GM23338 (cell line): ENCODE measurements at regions not wholly inside any gene's neighbourhood (a gene's known extent, or its start where the extent isn't known, plus 50 kb on each side); places are given as distances from the start of the nearest gene placed in this dataset.

ENCODE experiments used
- ATAC-seq: fragments of 200-7000 bp; cut with Tn5 transposase; 3 replicates; pipeline ENCODE4 v1.9.1; 2020
- DNase-seq: peaks from one replicate; pipeline ENCODE4 v3.0.0-alpha.2; 2015; ENCODE audit warnings: low spot score
- H2AFZ ChIP-seq: fragments of 200-600 bp; sonication (generic); 2 replicates; pipeline ENCODE4 v1.8.0; 2016; ENCODE audit warnings: antibody characterized with exemption, mild to moderate bottlenecking, moderate library complexity
- H3F3A ChIP-seq: fragments of 200-600 bp; sonication (generic); replicated peaks from 2 replicates; pipeline ENCODE4 v1.8.0; 2017; ENCODE audit warnings: antibody characterized with exemption, mixed run types, low read depth
- H3K27ac ChIP-seq: fragments of 200-600 bp; sonication (generic); 2 replicates; pipeline ENCODE4 v1.6.1; 2016; ENCODE audit warnings: low read depth
- H3K27me3 ChIP-seq: fragments of 200-600 bp; sonication (generic); 2 replicates; pipeline ENCODE4 v1.8.0; 2016; ENCODE audit warnings: mild to moderate bottlenecking, mixed run types, moderate library complexity; ENCODE audit not compliant: insufficient read depth
- H3K36me3 ChIP-seq: fragments of 200-600 bp; sonication (generic); 2 replicates; pipeline ENCODE4 v1.8.0; 2016; ENCODE audit warnings: mild to moderate bottlenecking; ENCODE audit not compliant: insufficient read depth
- H3K4me1 ChIP-seq: fragments of 200-600 bp; sonication (generic); 2 replicates; pipeline ENCODE4 v1.8.0; 2016; ENCODE audit warnings: mild to moderate bottlenecking, moderate library complexity; ENCODE audit not compliant: insufficient read depth
- H3K4me2 ChIP-seq: fragments of 200-600 bp; sonication (generic); 2 replicates; pipeline ENCODE4 v1.7.1; 2017; ENCODE audit warnings: mixed run types
- H3K4me3 ChIP-seq: fragments of 200-600 bp; sonication (generic); 2 replicates; pipeline ENCODE4 v1.6.1; 2016; ENCODE audit warnings: mixed run types
- H3K79me2 ChIP-seq: fragments of 200-600 bp; sonication (generic); replicated peaks from 2 replicates; pipeline ENCODE4 v1.8.0; 2017; ENCODE audit warnings: mild to moderate bottlenecking; ENCODE audit not compliant: insufficient read depth
- H3K9me2 ChIP-seq: fragments of 200-600 bp; sonication (generic); 2 replicates; pipeline ENCODE4 v1.8.0; 2017; ENCODE audit not compliant: insufficient read depth
- H4K20me1 ChIP-seq: fragments of 200-600 bp; sonication (generic); replicated peaks from 2 replicates; pipeline ENCODE4 v1.8.0; 2017; ENCODE audit warnings: mild to moderate bottlenecking; ENCODE audit not compliant: insufficient read depth
- H3K27ac Mint-ChIP-seq: 2 replicates; pipeline ENCODE4 v1.8.0; 2020; ENCODE audit warnings: inconsistent platforms, mild to moderate bottlenecking, moderate library complexity, mixed read lengths
- H3K27me3 Mint-ChIP-seq: 3 replicates; pipeline ENCODE4 v1.8.0; 2022; ENCODE audit warnings: low read depth, mild to moderate bottlenecking, moderate library complexity, mixed read lengths, inconsistent platforms; ENCODE audit not compliant: insufficient read depth, poor library complexity
- H3K36me3 Mint-ChIP-seq: 3 replicates; pipeline ENCODE4 v1.8.0; 2021; ENCODE audit warnings: low read depth, mild to moderate bottlenecking, inconsistent platforms, moderate library complexity, mixed read lengths
- H3K4me1 Mint-ChIP-seq: 3 replicates; pipeline ENCODE4 v1.8.0; 2020; ENCODE audit warnings: mild to moderate bottlenecking, inconsistent platforms, mixed read lengths
- H3K4me3 Mint-ChIP-seq: 3 replicates; pipeline ENCODE4 v1.8.0; 2021; ENCODE audit warnings: moderate library complexity, mild to moderate bottlenecking, inconsistent platforms, mixed read lengths
- H3K9me3 Mint-ChIP-seq: 3 replicates; pipeline ENCODE4 v1.8.0; 2020; ENCODE audit warnings: moderate library complexity, mild to moderate bottlenecking, inconsistent platforms, mixed read lengths
- CREB1 ChIP-seq: fragments of 250-450 bp; sonication (Bioruptor Pico); IDR thresholded peaks from 2 replicates; pipeline ENCODE4 v1.5.0; 2020; ENCODE audit warnings: low read depth, mild to moderate bottlenecking, moderate library complexity
- CTCF ChIP-seq, 2 experiments: fragments of 200-600 bp in 1 of 2; sonication (generic) in 1 of 2; conservative IDR thresholded peaks; 2 replicates each; pipeline versions ENCODE4 v1.5.1 to v1.6.1; 2016 to 2017; ENCODE audit warnings: antibody characterized with exemption in 2 of 2, low read depth in 2 of 2, mild to moderate bottlenecking in 2 of 2, moderate library complexity in 1 of 2
- EZH2 ChIP-seq: fragments of 200-600 bp; sonication (generic); IDR thresholded peaks from one replicate; pipeline ENCODE4 v1.8.0; 2017; ENCODE audit warnings: antibody characterized with exemption, mild to moderate bottlenecking, low read depth; ENCODE audit not compliant: unreplicated experiment
- EZH2phosphoT487 ChIP-seq: fragments of 200-600 bp; sonication (generic); IDR thresholded peaks from one replicate; pipeline ENCODE4 v1.8.1; 2018; ENCODE audit warnings: antibody characterized with exemption; ENCODE audit not compliant: unreplicated experiment
- JUNB ChIP-seq: IDR thresholded peaks from one replicate; pipeline ENCODE4 v1.6.1; 2016; ENCODE audit warnings: antibody characterized with exemption; ENCODE audit not compliant: unreplicated experiment
- NANOG ChIP-seq: IDR thresholded peaks from 2 replicates; pipeline ENCODE4 v1.6.1; 2016; ENCODE audit warnings: antibody characterized with exemption, borderline replicate concordance
- POLR2AphosphoS5 ChIP-seq: IDR thresholded peaks from 2 replicates; pipeline ENCODE4 v1.6.1; 2016; ENCODE audit warnings: antibody characterized with exemption, low read depth
- REST ChIP-seq: IDR thresholded peaks from one replicate; pipeline ENCODE4 v1.6.1; 2018; ENCODE audit warnings: antibody characterized with exemption; ENCODE audit not compliant: unreplicated experiment
- STAT1 ChIP-seq: IDR thresholded peaks from one replicate; pipeline ENCODE4 v1.6.1; 2016; ENCODE audit warnings: antibody characterized with exemption; ENCODE audit not compliant: unreplicated experiment
- ZNF114 ChIP-seq: fragments of 250-450 bp; sonication (Bioruptor Pico); IDR thresholded peaks from 2 replicates; pipeline ENCODE4 v1.5.0; 2020; ENCODE audit warnings: mild to moderate bottlenecking, moderate library complexity
- ZNF331 ChIP-seq: fragments of 250-450 bp; sonication (Bioruptor Pico); IDR thresholded peaks from 2 replicates; pipeline ENCODE4 v1.5.0; 2020; ENCODE audit warnings: low read depth, mild to moderate bottlenecking, moderate library complexity
- TF ChIP-seq, protein P1 (sequence below): IDR thresholded peaks from 2 replicates; pipeline ENCODE4 v1.6.1; 2016; ENCODE audit warnings: antibody characterized with exemption
- TF ChIP-seq, protein P2 (sequence below): fragments of 250-450 bp; sonication (Bioruptor Pico); IDR thresholded peaks from 2 replicates; pipeline ENCODE4 v1.5.0; 2020; ENCODE audit warnings: mild to moderate bottlenecking, moderate library complexity

GRCh38 chr9:109994141-109994540 is 213.8 kb downstream of the C9orf152 start:
- no peak overlapping the region for H3K4me2 ChIP-seq
- H3K27me3 Mint-ChIP-seq: peaks cover 3% of the 10 kb centered on the region
- no peaks in the 10 kb centered on the region for H4K20me1 ChIP-seq
- ATAC-seq (no peak), DNase-seq (no peak)
- H3K4me1 Mint-ChIP-seq: peaks cover 6% of the 10 kb centered on the region; the same call in 2 of the 3 replicates
- no peaks in the 10 kb centered on the region for H3K27me3 ChIP-seq
- H3K79me2 ChIP-seq: no peaks in the 10 kb centered on the region
- peaks cover 19% of the 10 kb centered on the region for H3K36me3 Mint-ChIP-seq
- TF ChIP-seq POLR2AphosphoS5 (no peak), EZH2 (no peak), CTCF (conservative IDR thresholded peaks at IDR 0.05; ENCODE audit: low read depth in 2 of 2) (no peak), EZH2phosphoT487 (no peak), CREB1 (no peak), REST (no peak), ZNF331 (no peak), NANOG (no peak), STAT1 (no peak), JUNB (no peak), ZNF114 (no peak)
- TF ChIP-seq, protein P1, sequence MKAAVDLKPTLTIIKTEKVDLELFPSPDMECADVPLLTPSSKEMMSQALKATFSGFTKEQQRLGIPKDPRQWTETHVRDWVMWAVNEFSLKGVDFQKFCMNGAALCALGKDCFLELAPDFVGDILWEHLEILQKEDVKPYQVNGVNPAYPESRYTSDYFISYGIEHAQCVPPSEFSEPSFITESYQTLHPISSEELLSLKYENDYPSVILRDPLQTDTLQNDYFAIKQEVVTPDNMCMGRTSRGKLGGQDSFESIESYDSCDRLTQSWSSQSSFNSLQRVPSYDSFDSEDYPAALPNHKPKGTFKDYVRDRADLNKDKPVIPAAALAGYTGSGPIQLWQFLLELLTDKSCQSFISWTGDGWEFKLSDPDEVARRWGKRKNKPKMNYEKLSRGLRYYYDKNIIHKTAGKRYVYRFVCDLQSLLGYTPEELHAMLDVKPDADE: no peak
- TF ChIP-seq, protein P2, sequence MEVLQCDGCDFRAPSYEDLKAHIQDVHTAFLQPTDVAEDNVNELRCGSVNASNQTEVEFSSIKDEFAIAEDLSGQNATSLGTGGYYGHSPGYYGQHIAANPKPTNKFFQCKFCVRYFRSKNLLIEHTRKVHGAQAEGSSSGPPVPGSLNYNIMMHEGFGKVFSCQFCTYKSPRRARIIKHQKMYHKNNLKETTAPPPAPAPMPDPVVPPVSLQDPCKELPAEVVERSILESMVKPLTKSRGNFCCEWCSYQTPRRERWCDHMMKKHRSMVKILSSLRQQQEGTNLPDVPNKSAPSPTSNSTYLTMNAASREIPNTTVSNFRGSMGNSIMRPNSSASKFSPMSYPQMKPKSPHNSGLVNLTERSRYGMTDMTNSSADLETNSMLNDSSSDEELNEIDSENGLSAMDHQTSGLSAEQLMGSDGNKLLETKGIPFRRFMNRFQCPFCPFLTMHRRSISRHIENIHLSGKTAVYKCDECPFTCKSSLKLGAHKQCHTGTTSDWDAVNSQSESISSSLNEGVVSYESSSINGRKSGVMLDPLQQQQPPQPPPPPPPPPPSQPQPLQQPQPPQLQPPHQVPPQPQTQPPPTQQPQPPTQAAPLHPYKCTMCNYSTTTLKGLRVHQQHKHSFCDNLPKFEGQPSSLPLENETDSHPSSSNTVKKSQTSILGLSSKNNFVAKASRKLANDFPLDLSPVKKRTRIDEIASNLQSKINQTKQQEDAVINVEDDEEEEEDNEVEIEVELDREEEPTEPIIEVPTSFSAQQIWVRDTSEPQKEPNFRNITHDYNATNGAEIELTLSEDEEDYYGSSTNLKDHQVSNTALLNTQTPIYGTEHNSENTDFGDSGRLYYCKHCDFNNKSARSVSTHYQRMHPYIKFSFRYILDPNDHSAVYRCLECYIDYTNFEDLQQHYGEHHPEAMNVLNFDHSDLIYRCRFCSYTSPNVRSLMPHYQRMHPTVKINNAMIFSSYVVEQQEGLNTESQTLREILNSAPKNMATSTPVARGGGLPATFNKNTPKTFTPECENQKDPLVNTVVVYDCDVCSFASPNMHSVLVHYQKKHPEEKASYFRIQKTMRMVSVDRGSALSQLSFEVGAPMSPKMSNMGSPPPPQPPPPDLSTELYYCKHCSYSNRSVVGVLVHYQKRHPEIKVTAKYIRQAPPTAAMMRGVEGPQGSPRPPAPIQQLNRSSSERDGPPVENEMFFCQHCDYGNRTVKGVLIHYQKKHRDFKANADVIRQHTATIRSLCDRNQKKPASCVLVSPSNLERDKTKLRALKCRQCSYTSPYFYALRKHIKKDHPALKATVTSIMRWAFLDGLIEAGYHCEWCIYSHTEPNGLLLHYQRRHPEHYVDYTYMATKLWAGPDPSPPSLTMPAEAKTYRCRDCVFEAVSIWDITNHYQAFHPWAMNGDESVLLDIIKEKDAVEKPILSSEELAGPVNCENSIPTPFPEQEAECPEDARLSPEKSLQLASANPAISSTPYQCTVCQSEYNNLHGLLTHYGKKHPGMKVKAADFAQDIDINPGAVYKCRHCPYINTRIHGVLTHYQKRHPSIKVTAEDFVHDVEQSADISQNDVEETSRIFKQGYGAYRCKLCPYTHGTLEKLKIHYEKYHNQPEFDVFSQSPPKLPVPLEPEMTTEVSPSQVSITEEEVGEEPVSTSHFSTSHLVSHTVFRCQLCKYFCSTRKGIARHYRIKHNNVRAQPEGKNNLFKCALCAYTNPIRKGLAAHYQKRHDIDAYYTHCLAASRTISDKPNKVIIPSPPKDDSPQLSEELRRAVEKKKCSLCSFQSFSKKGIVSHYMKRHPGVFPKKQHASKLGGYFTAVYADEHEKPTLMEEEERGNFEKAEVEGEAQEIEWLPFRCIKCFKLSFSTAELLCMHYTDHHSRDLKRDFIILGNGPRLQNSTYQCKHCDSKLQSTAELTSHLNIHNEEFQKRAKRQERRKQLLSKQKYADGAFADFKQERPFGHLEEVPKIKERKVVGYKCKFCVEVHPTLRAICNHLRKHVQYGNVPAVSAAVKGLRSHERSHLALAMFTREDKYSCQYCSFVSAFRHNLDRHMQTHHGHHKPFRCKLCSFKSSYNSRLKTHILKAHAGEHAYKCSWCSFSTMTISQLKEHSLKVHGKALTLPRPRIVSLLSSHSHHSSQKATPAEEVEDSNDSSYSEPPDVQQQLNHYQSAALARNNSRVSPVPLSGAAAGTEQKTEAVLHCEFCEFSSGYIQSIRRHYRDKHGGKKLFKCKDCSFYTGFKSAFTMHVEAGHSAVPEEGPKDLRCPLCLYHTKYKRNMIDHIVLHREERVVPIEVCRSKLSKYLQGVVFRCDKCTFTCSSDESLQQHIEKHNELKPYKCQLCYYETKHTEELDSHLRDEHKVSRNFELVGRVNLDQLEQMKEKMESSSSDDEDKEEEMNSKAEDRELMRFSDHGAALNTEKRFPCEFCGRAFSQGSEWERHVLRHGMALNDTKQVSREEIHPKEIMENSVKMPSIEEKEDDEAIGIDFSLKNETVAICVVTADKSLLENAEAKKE (CRISPR knock-in tag): no peak
- H2AFZ ChIP-seq: no peak overlapping the region
- H3K9me3 Mint-ChIP-seq: peaks cover 9% of the 10 kb centered on the region
- peaks cover 5% of the 10 kb centered on the region; the same call in 1 of the 2 replicates for H3K9me2 ChIP-seq
- H3K4me3 ChIP-seq: no peak overlapping the region
- no peak overlapping the region for H3K27ac Mint-ChIP-seq
- H3K4me3 Mint-ChIP-seq: no peak overlapping the region
- H3K4me1 ChIP-seq: peaks cover 3% of the 10 kb centered on the region; the same call in 1 of the 2 replicates
- no peaks in the 10 kb centered on the region for H3F3A ChIP-seq
- no peaks in the 10 kb centered on the region for H3K36me3 ChIP-seq
- no peak overlapping the region for H3K27ac ChIP-seq
